HG03095 (cell line): ENCODE measurements at regions not wholly inside any gene's neighbourhood (a gene's known extent, or its start where the extent isn't known, plus 50 kb on each side); places are given as distances from the start of the nearest gene placed in this dataset.
"Not testable (repeated sequence)": the region's sequence is repeated elsewhere in the genome, so short reads cannot be mapped to it uniquely, and the experiment has no call there.

Experiments used
- ATAC-seq: cut with Tn5 transposase; IDR thresholded peaks from one replicate; pipeline ENCODE4 v1.9.1; 2021; ENCODE audit warnings: moderate library complexity; ENCODE audit not compliant: unreplicated experiment

DNA sequence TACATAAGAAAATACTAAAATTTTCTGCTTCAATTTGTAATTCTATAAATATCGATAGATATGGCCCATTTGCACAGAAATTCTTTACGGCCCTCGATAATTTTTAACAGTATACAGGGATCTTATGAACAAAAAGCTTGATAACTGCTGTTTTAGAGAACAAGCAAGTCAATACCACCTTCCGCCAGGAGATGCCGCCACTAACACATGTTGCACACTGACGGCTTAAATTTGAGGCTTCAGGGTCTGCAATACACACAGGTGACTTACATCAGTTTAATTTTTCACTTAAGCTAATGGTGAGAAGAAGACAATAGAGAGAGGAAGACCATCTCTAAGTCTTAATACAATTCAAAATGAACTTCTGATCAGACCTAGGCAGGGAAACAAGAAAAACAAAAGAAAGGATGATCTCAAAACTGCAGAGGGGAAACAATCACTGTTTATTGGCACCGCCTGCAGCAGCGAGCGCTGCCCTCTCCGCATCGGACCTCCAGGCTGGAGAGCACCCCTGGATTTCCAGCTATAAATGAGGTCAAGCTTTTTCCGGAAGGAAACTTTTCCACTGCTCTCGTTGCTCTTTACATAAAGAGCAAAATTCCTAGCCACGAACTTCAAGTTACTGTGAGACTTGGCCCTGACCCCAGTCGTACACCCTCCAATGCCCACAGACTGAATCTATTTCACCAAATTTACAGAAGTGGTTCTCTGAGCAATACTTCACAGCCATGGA, 53.9 kb downstream of the OTOR start:
- ATAC-seq: peak; percentile 59

DNA sequence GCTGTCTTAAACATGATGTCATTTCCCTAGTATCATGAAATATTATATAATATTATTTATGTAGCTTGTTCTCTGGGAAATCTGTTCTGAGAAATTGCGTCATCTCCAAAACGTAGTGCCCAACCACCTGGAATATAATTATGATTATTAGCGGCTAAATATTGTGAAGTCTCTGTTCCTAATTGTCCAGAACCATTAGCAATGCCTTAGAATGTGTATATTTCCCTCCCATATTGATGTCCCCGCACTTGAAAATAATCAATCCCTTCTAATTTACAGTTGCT, 54.4 kb downstream of the OTOR start:
- no peak for ATAC-seq

DNA sequence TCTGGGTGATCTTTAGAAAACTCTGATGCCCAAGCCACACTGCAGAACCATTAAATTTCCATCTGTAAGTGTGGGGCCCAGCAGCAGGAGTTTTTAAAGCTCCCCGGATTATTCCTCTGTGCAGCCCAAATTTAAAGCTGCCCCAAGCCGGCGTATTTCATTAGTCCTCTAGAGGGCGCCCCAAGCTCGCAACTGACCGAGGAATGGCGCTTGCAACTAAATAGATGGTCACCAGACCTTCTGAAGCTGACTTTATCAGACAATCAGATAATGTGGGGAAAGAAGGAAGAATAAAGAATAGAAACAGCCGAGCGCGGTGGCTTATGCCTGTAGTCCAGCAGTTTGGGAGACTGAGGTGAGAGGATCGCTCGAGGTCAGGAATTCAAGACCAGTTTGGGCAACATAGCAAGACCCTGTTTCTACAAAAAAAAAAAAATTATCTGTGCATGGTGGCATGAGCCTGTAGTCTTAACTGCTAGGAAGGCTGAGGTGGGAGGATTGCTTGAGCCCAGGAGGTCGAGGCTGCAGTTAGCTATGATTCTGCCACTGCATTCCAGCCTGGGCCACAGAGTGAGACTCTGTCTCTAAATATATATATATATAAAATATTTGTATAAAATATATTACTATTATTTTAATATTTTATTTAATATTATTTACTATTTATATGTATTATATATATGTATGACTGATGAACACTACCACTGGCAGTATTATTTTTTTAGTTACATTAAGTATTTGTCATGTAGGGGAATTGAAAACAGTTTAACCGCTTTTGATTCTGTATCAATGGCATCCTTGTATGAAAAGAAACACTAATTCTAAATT, 56.0 kb downstream of the OTOR start:
- no peak for ATAC-seq

DNA sequence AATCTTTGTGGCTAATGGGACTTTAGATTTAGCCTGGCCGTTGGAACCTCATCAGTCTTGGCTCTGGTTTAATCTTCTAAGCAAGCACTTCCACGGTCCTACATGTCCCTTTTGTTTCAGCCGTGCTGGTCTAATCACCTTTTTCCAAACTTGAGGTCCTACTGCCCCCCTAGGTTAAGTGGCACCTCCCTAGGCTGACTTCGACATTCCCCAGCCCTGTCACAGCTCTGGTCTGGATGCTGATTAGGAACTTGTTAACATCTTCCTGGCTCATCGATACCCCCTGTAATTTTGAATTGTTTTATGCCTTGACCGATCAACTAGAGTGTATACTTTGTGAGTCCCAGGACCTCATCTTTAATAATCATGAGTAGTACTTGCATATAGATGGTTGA, 56.6 kb downstream of the OTOR start:
- ATAC-seq: no peak

DNA sequence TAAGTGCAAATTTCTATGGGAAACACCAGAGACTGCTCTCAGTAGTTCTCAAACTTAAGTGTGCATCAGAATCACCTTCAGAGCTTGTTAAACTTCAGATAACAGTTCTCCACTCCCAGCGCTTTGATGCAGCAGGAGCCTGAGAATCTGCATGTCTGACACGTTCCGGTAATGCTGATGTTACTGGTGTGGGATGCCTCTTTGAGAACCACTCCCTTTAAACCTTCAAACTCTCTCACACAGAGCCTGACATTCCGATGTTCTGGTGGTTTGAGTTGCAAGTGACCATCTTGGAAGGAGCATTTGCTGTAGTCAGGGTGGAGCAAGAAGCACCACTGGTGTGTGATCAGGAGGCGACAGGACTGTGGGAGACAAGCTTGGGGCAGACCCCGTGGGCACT, 57.9 kb downstream of the OTOR start:
- ATAC-seq: no peak

DNA sequence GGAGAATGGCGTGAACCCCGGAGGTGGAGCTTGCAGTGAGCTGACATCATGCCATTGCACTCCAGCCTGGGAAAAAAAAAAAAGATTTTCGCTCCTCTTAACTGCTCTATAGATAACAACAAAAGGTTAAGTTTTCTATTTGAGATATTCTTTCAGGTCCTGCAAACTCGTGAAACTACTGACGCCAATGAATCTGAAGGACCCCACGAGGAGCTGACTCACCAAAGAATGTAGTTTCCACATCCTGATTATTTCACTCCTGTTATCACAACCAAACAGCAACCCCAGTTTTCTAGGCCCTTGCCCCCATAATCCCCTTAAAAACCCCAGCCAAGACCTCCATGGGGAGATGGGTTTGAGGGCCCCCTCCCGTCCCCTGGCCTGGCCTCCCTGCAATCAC, 58.7 kb downstream of the OTOR start:
- ATAC-seq: no peak

DNA sequence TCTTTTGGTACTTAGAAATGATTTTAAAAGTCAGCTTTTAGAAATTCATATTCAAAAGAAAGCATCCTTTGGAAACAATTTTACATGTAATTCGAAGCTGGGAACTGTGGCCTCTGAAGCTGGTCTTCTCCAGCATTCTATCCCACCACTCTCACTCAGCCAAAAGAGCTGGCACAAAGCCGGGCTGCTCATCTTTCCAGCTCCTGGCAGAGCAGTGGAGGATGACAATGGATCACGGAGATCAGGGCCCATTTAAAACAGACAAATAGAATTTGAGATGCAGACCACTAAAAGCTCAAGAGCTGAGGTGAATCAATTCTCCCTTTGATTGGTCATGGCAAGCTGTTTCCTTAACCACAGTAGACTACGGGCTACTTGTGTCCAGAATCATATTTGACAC, 60.6 kb downstream of the OTOR start:
- no peak for ATAC-seq

DNA sequence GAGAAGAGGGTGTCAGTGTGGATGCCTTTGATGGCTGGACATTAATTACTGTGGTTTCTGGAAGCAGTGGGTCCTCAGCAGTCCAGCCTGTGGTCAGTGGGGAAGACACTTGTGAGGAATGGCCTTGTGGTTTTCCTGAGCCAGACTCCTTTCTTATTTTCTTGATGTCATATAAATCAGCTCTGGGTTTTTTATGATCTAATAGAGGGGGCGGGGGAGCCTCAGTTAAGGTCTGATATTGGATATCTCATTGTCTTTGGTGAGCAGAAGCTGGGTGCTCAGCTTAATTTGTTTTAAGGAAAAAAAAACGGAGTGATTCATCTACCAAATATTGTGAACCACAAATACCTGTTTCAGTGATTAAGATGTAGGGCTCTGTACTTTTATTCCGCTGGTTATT, 62.1 kb downstream of the OTOR start:
- ATAC-seq: no peak

DNA sequence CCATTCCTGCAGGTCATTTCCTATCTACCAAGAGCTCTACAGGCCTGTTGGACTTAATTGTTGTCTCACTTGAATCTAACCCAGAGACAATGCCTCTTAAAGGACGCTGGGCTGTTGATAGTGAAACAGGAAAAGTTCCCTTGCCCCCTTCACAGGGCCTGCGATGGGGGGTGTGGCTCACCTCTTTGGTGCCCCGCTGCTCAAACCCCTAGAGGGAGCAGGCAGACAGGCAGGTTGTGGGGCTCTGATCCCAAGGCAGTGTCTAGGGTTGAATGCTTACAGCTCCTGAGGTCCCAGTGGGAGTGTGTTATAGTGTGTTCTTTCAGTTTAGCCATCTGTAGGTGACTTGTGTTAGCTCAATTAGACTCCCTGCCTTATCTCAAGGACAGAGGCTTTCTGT, 68.0 kb downstream of the OTOR start:
- no peak for ATAC-seq

DNA sequence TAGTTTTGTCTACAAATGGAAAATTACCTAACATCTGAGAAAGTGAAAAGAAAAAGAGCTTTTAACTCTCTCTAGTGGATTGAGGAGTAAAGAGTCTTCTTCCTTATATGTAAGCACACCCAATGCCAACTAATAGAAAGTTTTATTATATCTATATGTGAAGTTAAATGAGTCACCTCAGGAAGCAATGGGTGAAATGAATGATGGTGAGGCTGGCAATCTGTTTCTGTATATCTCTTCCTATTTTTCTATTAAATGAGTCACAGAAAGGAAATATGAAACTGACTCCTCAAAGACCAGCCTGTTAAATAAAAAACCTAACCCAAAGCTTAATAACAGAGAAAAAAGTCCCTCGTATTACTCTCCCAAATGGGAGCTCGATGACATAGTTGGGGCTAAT, 71.3 kb downstream of the OTOR start:
- no peak for ATAC-seq

DNA sequence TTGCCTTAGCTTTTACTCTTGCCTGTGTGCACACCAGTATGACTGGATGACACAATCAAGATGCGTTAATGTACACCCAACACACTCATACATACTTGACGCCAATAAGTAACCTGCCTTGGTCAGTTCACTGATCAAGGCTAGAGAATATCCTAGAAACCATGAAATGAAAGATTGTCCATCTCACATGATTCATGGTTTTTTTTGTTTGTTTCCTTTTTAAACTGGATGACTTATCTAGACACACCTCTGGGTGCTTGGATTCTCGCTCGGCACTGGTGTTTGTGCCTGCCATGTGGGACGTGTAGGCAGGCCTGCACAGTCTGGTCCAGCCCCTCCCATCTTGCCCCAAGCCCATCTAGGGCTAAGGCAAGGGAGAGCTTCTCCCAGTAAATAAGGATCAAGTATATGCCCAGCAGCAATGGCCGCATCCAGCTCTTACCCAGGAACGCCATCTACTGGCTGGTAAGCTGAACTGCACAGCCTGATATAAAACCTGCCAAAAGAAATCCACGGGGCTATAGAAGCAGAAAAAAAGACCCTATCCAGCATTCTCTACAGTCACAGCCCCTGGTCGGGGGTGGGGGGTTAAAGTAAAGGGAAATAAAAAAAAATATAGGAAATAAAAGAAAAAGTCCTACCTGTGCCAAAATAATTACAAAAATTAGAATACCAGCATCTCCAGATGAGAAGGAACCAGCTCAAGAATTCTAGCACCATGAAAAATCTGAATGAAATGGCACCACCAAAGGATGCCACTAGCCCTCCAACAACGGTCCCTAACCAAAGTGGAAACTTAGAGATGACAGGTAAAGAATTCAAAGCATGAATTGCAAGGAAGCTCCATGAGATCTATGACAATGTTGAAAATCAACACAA, 73.3 kb downstream of the OTOR start:
- ATAC-seq: peak; percentile 70

DNA sequence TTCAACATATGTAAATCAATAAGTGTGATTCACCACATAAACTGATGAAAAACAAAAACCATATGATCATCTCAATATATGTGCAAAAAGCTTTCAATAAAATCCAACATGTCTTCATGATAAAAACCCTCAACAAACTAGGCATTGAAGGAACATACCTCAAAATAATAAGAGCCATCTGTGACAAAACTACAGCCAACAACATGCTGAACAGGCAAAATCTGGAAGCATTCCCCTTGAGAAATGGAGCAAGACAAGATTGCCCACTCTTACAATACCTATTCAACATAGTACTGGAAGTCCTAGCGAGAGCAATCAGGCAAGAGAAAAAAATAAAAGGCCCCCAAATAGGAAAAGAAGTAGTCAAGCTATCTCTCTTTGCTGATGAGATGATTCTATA, 76.5 kb downstream of the OTOR start:
- no peak for ATAC-seq

DNA sequence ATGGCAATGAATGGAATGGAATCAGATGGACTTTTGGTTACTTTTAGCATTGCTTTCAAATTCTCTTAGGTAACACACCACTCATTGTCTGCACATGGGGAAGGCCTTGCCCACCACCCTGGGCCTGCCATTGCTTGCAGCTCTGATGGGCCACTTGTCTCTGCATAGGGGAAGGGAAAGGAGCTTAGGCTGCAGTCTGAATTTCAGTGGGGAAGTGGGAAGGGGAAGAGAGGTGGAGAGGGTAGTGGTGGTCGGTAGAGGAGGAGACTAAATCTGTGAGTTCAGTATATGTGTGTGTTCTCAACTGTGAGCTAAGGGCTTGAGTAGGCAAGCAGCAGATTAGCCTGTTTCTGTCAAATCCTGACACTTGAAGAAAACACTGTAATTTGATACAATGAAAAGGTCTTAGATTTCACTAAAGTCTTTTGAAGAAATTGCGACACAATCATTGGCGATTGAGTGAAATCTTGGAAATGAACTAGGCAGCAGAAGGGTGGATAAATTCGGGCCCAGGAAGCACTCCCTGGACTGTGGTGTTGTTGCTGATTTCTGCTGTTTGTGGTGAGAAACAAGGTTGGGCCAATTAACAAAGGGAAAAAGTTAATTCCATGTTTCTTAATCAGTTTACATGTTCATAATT, 80.6 kb downstream of the OTOR start:
- ATAC-seq: no peak

DNA sequence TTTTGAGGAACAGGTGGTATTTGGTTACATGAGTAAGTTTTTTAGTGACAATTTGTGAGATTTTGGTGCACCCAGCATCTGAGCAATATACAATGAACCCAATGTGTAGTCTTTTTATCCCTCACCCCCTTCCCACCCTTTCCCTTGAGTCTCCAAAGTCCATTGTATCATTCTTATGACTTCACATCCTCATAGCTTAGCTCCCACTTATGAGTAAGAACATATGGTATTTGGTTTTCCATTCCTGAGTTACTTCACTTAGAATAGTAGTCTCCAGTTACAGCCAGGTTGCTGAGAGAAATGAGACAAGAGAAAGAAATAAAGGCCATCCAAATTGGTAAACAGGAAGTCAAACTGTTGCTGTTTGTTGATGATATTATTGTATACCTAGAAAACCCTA, 87.5 kb downstream of the OTOR start:
- ATAC-seq: not testable (repeated sequence)

DNA sequence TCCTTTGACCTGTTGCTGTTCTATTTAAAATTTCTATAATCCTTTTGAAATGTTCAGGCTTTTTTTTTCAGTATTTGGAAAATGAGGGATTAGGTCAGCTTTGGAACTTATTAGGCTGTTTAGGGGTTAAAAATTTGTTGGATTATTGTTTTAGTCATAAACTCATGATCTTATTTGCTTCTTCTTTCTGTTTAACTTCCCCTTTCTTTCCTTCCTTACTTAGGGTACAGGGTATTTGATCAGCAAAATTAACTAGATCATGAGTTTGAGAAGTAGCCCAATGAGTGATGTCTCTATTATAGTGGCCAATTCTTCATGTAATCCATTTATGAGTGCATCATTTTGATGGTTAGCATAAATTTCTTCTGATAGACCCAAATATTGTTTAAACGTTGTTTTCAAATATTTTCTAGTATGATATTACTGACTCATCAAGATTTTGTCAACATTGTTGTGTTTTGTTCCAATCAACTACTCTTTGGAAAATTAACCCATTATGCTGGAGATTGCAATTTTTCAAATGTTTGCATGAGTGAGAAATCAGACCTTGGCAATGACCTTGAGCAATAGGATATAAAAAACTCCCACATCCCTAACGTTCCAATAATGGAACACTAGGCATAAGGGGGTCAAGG, 94.4 kb downstream of the OTOR start:
- ATAC-seq: no peak

DNA sequence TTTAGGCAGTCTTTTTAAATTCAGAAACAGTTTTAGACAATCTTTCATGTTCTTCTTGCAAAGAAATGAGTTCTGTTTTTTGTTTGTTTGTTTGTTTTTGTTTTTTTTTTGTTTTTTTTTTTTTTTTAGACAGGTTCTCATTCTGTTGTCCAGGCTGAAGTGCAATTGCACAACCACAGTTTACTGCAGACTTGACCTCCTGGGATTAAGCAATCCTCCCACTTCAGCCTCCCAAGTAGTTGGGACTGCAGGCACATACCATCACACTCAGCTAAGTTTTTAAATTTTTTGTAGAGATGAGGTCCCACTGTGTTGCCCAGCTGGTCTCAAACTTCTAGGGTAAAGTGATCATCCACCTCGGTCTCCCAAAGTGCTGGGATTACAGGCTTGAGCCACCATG, 96.2 kb downstream of the OTOR start:
- ATAC-seq: no peak

DNA sequence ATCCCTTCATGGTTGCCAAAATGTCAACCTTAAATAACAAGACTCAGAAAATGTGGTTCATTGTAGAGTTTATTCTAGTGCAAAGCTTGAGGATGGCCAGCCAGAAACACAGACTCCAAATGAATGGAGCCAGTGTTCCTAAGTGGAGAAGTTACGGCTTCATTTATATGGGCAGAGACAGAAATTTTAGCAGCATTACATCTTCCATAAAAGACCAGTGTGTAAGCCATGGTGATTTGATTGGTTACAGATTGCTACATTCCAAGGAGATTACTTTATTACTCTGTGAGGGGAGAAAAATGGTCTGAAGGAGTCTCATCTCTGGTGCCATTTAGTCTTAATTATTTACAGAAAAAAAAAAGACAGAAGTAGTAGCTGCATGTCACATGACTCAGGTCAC, 97.8 kb downstream of the OTOR start:
- no peak for ATAC-seq

DNA sequence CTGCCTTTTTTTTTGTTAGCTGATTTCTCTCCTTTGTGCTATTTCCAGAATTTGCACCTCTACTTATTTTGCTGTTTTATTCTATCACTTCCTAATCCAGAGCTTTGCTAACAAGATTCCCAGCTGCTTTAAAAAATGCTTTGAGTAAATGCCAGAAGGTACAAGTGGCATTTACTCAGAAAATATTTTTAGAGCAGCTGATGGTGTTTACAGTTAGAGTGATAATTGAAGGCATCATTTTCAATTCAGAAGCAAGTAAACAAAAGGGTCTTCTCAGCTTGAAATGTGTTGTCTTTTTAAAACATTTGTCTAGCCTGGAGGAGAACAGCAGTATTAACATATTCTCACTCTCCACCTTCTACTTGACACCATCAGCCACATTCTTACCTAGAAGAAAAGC, 99.9 kb downstream of the OTOR start:
- ATAC-seq: no peak

DNA sequence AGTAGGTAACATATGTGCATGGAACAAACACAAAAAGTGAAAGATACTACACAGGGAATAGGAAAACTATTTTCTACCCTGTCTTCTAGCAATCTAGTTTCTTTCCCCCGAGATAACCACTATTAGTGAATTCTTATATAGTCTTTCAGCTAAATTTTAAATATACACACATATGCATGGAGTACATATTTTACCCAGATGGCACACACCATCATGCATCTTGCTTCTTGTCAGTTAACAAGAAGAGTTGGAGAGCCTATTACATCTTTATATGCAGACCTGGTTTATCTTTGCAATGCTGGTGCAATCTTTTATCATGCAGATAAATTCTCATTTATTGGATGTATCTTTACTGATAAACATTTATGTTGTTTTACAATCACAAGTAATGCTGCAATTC, 100.4 kb downstream of the OTOR start:
- ATAC-seq: no peak

DNA sequence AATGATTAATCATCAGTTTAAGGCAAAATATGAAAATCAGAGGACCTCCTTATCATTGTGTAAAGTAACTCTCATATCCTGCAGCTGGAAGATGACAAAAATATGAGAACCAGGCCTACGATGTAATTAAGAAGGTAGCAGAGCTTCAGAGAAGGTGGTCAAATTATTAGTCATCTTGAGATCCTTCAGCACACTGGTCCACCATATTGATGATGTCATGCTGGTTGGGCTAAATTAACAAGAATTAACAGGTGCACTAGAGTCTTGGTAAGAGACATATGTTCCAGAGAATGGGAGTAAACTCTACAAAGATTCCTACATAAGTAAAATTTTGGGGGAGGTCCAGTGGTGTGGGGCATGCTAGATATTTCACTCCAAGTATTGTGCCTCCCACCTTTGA, 112.8 kb downstream of the OTOR start:
- ATAC-seq: no peak

DNA sequence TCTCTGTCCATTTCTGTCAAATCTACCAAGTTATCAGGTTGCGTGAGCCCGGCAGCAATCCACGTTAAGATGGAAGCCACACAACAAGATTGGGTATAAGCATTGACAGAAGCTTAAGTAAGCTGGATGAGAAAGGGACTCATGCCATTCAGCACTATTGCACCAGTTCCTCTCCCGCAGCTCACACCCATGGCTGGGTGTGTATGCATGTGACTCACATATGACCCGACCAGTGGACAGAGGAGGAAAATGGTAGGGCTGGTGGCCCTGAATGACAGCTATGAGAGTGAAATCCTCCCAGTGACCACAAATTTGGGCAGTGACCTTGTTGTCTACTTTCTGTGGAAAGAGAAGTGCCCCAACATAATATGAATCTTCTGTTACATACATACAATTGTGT, 113.5 kb downstream of the OTOR start:
- ATAC-seq: no peak
